PC-9 (cell line): ENCODE measurements at regions not wholly inside any gene's neighbourhood (a gene's known extent, or its start where the extent isn't known, plus 50 kb on each side); places are given as distances from the start of the nearest gene placed in this dataset.

Experiments used
- BruUV-seq: library from RNA; stranded (reverse); fragments of 400-500 nt; replicated peaks from 2 replicates; lab custom pipeline; 2021; lab: Mats Ljungman, UMichigan
- CTCF ChIA-PET: fragments of 300-600 bp; sonication (Branson Sonifier 250); formaldehyde crosslinking; loops from one replicate; lab custom pipeline; 2022; ENCODE audit warnings: antibody characterized with exemption; lab: Charles Lee
- POLR2A ChIA-PET: fragments of 300-600 bp; sonication (Branson Sonifier 250); formaldehyde crosslinking; loops from one replicate; lab custom pipeline; 2022; ENCODE audit warnings: antibody characterized with exemption; ENCODE audit not compliant: unreplicated experiment; lab: Charles Lee
- DNase-seq, 2 experiments: peaks; one replicate each; pipeline versions ENCODE4 v3.0.0 to v3.0.0-alpha.2; 2015 to 2022; ENCODE audit warnings: mixed read lengths in 1 of 2
- H2AFZ ChIP-seq: fragments of 200-600 bp; sonication (generic); 2 replicates; pipeline ENCODE4 v1.8.1; 2017; ENCODE audit warnings: antibody characterized with exemption
- H3F3A ChIP-seq: fragments of 200-600 bp; sonication (generic); 2 replicates; pipeline ENCODE4 v1.8.1; 2017; ENCODE audit warnings: antibody characterized with exemption, mild to moderate bottlenecking, low read depth; ENCODE audit not compliant: insufficient read depth
- H3K27ac ChIP-seq: fragments of 200-600 bp; sonication (generic); 2 replicates; pipeline ENCODE4 v1.6.1; 2016; ENCODE audit warnings: mixed run types
- H3K27me3 ChIP-seq: fragments of 200-600 bp; sonication (generic); 2 replicates; pipeline ENCODE4 v1.6.1; 2016; ENCODE audit warnings: low read depth, mixed run types; ENCODE audit not compliant: insufficient read depth
- H3K36me3 ChIP-seq: fragments of 200-600 bp; sonication (generic); 2 replicates; pipeline ENCODE4 v1.6.1; 2016; ENCODE audit warnings: low read depth, mixed run types
- H3K4me1 ChIP-seq: fragments of 200-600 bp; sonication (generic); replicated peaks from 2 replicates; pipeline ENCODE4 v1.6.1; 2016; ENCODE audit warnings: mixed run types; ENCODE audit not compliant: insufficient read depth
- H3K4me2 ChIP-seq: fragments of 200-600 bp; sonication (generic); 2 replicates; pipeline ENCODE4 v1.6.1; 2017; ENCODE audit warnings: mixed run types
- H3K4me3 ChIP-seq: fragments of 200-600 bp; sonication (generic); 2 replicates; pipeline ENCODE4 v1.6.1; 2016; ENCODE audit warnings: mixed run types
- H3K79me2 ChIP-seq: fragments of 200-600 bp; sonication (generic); 2 replicates; pipeline ENCODE4 v1.6.1; 2017; ENCODE audit warnings: low read depth, mixed run types
- H3K9me2 ChIP-seq: fragments of 200-600 bp; sonication (generic); 2 replicates; pipeline ENCODE4 v1.8.1; 2017; ENCODE audit warnings: mild to moderate bottlenecking; ENCODE audit not compliant: insufficient read depth
- H3K9me3 ChIP-seq: fragments of 200-600 bp; sonication (generic); 2 replicates; pipeline ENCODE4 v1.8.1; 2016; ENCODE audit warnings: low read depth; ENCODE audit not compliant: insufficient read depth
- H4K20me1 ChIP-seq: fragments of 200-600 bp; sonication (generic); 2 replicates; pipeline ENCODE4 v1.8.1; 2017; ENCODE audit not compliant: insufficient read depth
- CTCF ChIP-seq: fragments of 200-600 bp; sonication (generic); conservative IDR thresholded peaks from 2 replicates; pipeline ENCODE4 v1.6.1; 2017; ENCODE audit warnings: mixed run types, antibody characterized with exemption, mild to moderate bottlenecking, moderate library complexity
- EZH2 ChIP-seq: fragments of 200-600 bp; sonication (generic); IDR thresholded peaks from 2 replicates; pipeline ENCODE4 v1.8.0; 2017; ENCODE audit warnings: antibody characterized with exemption, low read depth
- intact Hi-C: fragments of 100-400 bp; cut with micrococcal nuclease; formaldehyde crosslinking; loops from one replicate; pipeline ENCODE4 v1.10.0; 2022; ENCODE audit not compliant: unreplicated experiment

DNA sequence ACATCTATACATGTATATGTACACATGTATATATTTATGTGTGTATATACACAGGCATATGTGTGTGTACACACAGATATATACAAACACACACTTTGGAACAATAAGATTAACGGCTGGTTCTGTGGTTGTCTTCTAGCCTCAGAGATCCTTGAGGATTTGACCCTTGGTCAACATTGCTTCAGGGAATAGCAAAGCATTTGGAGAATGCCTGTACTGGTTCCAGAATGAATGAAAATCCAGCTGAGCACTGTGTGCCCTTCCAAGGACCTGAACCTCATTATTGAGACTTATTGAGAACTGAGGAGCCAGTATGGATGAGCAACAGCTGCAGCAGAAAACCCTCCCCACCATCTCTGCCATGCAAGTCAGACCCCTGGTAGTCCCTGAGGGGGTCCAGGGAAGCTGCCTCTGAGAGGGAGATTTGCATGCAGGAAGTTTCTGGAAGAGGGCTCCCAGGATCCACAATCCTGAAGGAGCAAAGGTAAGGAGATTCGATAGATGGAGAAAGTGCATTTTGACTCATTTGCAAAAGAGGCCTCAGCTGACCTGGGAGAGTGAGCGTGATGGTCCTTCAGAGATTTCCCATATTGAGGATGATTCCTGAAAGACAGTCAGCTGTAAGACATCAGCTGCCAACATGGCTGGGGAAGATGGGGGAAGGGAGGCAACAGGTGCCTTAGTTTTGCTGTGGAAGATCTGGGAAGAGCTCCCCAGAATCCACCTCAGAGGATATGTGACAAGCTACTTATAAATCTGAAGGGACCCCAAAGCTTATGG is 166.6 kb upstream of the NCKAP5 start:
- Histone ChIP-seq H3K36me3 (no peaks in the 10 kb centered on the region), H4K20me1 (no peaks in the 10 kb centered on the region), H3K79me2 (no peaks in the 10 kb centered on the region), H2AFZ (no peak overlapping the region), H3K27ac (no peak overlapping the region), H3K4me1 (no peaks in the 10 kb centered on the region), H3K9me3 (no peaks in the 10 kb centered on the region), H3F3A (no peaks in the 10 kb centered on the region), H3K9me2 (no peaks in the 10 kb centered on the region), H3K4me2 (no peak overlapping the region), H3K4me3 (no peak overlapping the region), H3K27me3 (0 out of 2 replicates have a peak, but pooled peaks cover 3% of the 10 kb centered on the region)
- ChIA-PET CTCF (no interaction called here), POLR2A (no interaction called here)
- TF ChIP-seq EZH2 (no peak), CTCF (no peak)
- BruUV-seq = no TSS peak
- intact Hi-C loops = no loop called here
- no peak for DNase-seq

- H3K4me1 ChIP-seq = no peaks in the 10 kb centered on the region
- DNase-seq = no peak
- intact Hi-C loops = no loop called here
- no peaks in the 10 kb centered on the region for H4K20me1 ChIP-seq
- TF ChIP-seq CTCF (no peak), EZH2 (no peak)
- H3K9me2 ChIP-seq = no peaks in the 10 kb centered on the region; the same call in 1 of the 2 replicates
- no TSS peak for BruUV-seq
- no peak overlapping the region for H2AFZ ChIP-seq
- H3K4me2 ChIP-seq = no peak overlapping the region
- ChIA-PET CTCF (no interaction called here), POLR2A (no interaction called here)
- H3K36me3 ChIP-seq = no peaks in the 10 kb centered on the region
- no peaks in the 10 kb centered on the region for H3K9me3 ChIP-seq
- no peaks in the 10 kb centered on the region for H3K79me2 ChIP-seq
- no peaks in the 10 kb centered on the region for H3K27me3 ChIP-seq
- H3F3A ChIP-seq = no peaks in the 10 kb centered on the region
- H3K27ac ChIP-seq = no peak overlapping the region
- no peak overlapping the region for H3K4me3 ChIP-seq
These were observed 168.4 kb upstream of the NCKAP5 start for GRCh38 chr2:133736674-133737073.

GRCh38 chr2:133737242-133737993 is 169.2 kb upstream of the NCKAP5 start:
- Histone ChIP-seq H3K4me3 (no peak overlapping the region), H3K36me3 (no peaks in the 10 kb centered on the region), H3K9me2 (no peaks in the 10 kb centered on the region; the same call in 1 of the 2 replicates), H3K4me1 (no peaks in the 10 kb centered on the region), H3F3A (no peaks in the 10 kb centered on the region), H3K9me3 (no peaks in the 10 kb centered on the region), H2AFZ (no peak overlapping the region), H3K27ac (no peak overlapping the region), H3K4me2 (no peak overlapping the region), H4K20me1 (no peaks in the 10 kb centered on the region), H3K27me3 (no peaks in the 10 kb centered on the region), H3K79me2 (no peaks in the 10 kb centered on the region)
- TF ChIP-seq CTCF = no peak
- no peak for TF ChIP-seq EZH2
- intact Hi-C loops = no loop called here
- ChIA-PET POLR2A (no interaction called here), CTCF (no interaction called here)
- no peak for DNase-seq
- BruUV-seq = no TSS peak
